HG02981 (cell line): ENCODE measurements at regions not wholly inside any gene's neighbourhood (a gene's known extent, or its start where the extent isn't known, plus 50 kb on each side); places are given as distances from the start of the nearest gene placed in this dataset.
"Not testable (repeated sequence)": the region's sequence is repeated elsewhere in the genome, so short reads cannot be mapped to it uniquely, and the experiment has no call there.

Source experiments
- ATAC-seq: cut with Tn5 transposase; IDR thresholded peaks from one replicate; pipeline ENCODE4 v1.9.1; 2021; ENCODE audit warnings: mild to moderate bottlenecking, moderate library complexity; ENCODE audit not compliant: unreplicated experiment

DNA sequence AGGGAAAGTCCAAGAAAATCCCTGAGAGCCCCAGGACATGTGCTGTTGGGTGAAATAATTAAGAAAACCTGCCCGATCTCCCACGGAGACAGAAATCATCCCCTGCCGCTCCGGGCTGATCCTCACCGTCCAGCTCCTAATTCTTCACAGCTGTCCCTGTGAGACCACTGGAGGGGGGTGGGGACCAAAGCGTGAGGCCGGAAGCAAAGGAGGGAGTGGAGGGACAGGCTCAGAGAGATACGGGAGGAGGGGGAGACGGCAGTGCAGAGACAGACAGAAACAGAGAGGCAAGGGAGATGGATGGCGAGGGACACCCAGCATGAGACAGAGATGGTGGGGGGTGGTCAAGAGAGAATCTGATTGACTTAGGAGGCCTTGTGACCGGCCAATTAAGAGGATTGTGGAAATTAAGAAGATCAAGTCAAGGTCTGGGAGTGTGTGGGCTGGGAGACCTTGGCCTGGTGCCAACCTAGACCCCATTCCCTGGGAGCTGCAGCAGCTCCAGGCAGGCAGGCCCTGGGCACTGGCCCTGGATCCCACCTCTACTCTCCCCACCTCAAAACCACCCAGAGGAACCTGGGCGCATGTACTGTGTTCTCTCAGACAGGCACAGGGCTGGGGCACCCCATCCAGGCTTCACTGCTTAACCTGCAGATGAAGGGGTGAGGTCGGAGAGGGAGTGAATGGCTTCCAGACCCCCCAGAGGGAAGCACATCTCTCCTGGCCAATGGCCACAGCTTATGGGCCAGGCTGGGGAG lies 113.2 kb upstream of the ALDH1A3 start:
- no peak for ATAC-seq

DNA sequence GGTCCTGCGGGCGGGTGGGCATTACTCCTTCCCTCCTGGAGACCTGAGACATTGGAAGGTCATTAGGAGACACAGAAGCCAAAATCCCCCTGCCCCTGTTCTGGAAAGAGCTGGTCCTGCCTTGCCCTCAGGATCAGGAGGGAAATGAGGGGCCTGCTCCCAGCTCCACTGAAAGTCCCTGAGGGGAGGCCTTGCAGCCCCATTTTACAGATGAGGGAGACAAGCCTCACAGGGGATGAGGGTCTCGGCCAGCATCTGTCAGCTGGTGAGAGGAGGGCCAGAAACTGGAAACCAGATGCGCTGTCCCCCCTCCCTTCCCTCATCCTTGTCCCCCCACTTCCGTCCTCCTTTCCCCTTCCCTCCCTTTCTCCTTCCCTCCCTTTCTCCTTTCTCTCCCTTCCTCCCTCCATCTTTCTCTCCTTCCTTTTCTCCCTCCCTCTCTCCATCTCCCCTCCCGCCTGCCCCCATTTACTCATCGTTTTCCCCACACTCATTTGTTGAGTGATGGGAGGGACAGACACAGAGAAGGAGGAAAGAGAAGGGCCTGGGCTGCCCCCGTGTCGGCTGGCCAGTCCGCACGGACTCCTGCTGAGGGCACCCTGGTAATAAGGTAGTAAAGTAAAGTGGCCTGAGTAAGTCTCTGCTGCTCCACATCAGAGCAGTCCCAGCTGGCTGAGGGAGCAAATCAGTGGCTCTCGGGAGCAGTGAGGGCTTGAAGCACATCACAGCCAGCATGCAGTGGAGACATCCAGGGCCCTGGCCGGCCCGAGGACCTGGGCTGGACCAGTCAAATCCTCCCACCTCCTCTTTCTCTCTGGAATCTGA lies 112.4 kb upstream of the ALDH1A3 start:
- no peak for ATAC-seq

DNA sequence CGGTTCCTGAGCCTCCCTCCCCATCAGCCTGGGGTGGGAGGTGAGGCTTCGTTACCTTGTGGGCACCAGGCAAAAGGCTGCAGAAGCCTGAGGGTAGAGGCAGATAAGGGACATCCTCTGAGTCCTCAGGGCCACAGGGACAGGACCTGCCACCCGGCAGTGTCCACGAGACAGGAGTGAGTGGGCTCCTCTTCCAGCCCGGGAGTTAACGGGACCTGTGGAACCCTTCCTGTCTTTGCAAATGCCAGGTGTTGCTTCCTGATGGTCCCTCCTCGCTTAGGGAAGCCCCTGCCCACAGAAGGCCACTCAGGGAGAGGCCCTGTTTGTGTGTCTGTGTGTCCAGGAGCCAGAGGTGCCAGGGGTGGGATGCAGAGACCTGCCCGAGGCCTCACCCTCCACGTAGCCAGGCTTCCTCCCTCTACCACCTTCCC lies 111.1 kb upstream of the ALDH1A3 start:
- no peak for ATAC-seq

DNA sequence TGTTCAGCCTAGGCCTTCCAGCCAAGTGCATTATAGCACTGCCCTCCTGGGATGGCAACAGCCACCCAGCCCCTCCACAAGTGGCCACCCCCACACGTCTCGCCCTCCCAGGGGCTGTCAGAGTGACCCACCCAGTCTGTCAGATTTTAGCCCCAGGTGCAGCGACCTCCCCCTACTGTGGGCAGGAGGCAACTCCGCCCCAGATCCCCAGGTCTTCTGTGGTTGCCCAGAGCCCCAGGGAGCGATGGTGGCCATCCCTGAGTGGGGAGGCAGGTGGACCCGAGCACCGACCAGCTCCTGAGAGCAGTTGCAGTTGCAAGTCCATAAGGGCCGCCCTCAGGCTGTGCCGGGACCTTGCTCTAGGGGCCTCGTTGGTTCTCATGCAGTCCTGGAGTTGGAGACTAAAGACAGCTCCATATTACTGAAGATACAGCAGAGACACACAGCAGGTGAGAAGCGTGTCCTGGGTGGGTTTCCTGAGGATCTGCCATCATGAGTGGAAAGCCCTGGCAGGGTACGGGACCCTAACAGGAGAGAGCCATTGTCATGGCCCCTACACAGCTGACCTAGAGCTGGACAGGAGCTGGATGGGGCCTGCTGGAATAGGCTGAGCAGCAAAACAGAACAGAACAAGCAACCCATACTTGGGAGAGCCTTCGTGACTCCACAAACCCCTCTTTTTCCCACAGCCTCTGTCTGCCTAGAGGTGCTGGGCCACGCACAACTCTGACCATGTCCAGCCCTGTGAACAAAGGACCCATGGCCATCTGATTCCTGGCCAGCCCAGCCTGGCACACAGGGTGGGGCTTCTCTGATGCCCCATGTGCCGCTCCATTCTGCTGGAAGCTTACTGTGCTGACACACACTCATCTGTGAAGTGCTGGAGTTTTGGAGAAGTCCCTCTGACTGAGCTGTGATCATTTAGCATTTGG lies 110.3 kb upstream of the ALDH1A3 start:
- ATAC-seq = no peak

DNA sequence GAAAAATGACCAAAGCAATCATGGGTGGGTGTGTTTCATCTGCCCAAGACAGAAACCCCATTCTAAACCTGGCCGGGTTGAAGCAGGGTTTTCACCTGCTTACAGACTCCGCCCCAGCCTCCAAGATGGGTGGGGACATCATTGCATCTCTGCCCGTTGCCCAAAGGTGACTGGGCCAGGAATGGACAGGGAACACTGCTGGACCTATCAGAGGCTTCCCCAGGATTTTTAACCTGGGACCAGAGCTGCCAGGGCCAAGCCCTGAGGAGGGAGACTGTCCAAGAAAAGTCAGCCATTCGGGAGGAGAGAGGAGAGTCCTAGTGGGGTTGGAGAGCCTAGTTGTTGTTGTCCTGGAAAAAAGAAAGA lies 109.7 kb upstream of the ALDH1A3 start:
- no peak for ATAC-seq

DNA sequence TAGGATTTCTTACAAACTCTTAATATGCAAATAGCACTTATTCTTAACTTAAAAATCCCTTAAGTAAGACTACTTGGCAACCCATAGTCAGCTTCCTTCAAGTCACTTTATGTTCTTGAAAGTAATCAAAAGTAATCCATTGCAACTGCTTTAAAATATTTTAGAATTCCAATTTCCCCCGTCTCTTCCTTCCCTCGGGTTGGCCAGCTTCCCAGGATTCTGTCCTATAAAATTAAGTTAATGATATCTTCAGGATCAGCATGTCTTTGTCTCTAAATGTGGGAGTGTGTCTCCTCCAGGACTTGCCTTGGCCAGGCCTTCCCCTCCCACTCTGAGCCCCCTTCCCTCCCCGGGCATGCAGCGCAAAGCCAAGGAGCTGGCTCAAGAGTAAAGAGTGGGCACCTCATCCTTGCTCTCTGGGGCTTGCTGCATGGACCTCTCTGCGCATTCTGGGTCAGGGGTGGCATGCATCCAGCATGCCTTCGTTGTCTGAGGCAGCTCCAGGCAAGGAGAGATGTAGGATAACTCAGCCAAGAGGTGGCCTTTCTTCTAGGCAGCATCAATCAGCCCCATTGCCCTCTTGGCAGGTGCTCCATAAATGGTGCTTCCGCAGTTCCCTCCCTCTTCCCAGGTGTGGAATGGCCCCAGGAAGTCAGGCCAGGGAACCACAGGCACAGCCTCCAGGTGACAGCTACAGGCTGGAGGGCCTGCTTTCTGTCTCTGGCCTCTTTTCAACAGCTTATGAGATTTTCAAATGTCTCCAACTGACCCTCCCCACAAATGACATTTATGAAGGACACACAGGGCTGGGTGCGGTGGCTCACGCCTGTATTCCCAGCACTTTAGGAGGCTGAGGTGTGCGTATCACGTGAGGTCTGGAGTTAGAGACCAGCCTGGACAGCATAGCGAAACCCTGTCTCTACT lies 108.7 kb upstream of the ALDH1A3 start:
- ATAC-seq = no peak

DNA sequence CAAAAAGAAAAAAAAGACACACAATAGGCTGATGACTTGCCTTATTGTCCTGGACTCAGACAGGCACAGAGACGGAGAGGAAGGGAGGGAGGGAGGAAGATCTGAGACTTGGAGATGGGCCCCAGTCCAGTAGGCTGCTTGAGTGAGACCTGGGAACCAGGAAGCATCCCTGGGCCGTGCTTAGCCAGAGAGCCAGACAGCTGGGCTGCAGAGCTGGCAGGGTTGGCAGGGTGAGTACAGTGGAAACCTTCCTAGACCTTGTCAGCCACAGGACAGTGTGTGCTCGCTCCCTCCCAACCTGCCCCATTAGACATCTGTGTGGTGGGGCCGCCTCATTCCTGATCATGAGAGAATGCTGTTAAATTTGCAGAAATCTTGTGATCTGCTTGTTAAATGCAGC lies 107.9 kb upstream of the ALDH1A3 start:
- no peak for ATAC-seq

DNA sequence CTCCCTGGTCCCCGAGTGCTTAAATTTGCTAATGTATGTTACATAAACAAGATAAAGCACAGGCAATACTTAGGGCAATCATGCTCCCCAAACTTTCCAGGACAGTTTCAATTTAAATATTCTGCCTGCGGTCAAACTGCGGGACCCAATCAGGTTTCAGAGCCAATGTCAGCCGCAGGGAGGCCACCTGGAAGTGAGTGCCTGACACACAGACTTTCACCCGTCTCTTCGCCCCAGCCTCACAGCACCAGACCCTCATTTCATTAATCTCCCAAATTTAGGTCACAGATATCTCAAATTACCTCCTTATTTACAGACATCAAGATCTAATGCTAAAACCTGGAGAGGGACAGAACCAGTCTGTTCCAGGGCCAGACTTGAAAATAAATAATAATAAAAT lies 107.2 kb upstream of the ALDH1A3 start:
- ATAC-seq = no peak

DNA sequence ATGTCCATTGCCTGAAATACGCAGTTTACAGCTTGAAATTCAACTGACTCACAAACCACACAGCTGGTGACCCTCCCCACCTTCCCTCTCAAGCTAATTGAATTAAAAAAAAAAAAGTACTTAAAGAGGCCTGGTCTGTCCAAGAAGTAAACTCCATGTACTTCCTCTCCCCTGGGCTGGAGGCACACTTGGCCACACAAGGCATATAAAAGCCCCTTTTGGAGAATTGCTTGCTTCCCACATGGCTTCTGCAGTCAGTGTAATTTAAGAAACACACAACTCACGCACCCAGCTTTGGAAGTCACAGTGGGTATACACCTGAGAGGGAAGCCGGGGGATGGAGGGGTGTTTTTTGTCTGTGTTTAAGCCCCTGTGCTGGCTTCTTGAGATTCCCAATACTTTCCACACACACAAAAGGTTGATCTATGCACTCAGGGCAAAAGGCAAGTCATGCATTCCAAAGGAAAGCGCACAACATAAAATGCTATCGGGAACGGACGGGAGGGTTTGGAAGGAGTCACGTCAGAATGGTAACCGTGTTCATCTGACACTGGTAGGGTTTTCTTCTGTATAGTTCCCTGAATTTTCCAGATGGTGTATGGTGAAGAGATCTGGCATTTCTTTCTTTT lies 106.6 kb upstream of the ALDH1A3 start:
- ATAC-seq = no peak

DNA sequence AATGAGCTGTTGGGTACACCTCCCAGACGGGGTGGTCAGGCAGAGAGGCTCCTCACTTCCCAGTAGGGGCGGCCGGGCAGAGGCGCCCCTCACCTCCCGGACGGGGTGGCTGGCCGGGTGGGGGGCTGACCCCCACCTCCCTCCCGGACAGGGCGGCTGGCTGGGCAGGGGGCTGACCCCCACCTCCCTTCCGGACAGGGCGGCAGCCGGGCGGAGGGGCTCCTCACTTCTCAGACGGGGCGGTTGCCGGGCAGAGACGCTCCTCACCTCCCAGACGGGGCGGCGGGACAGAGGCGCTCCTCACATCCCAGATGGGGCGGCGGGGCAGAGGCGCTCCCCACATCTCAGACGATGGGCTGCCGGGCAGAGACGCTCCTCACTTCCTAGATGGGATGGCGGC lies 105.6 kb upstream of the ALDH1A3 start:
- ATAC-seq = not testable (repeated sequence)

DNA sequence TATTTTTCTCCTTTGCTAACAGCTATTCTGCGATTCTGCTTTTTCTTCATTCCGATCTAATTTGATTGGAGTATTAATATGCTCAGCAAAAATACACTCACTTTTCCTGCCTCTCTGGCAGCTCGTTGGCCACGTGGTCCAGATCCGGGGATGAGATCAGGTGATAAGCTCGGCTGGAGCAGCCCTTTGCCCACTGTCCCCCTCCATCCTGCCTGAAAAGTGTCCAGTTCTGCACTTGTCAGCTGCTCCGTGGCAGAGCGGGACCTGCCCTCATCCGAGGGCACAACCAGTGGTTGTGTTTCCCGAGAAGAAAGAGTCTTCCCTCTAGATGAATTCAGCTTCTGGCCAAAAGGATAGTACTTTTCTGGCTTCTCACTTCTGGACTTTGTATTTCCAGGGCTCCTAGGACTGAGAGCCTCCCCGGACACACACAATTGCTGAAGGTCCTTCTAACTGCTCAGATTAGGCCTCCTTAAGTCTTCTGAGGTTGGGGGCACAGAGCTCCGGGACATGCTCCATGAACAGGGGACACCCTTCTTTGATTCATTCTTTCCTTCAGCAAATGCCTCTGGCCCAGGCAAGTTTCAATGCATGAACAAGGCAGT lies 103.9 kb upstream of the ALDH1A3 start:
- ATAC-seq = no peak

DNA sequence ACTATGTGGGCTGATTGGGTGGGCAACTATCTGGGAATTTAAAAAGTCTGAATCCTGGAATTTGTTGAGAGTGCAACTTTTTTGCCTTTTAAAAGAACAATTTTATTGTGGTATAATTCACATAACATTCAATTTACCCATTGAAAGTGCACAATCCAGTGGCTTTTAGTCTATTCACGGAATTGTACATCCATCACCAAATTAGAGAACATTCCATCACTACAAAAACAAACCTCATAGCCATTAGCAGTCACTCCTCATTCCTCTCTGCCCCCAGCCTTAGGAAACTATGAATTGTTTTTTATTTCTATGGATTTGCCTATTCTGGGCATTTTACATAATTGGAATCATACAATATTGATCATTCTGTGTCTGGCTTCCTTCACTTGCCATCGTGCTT lies 101.8 kb upstream of the ALDH1A3 start:
- no peak for ATAC-seq

DNA sequence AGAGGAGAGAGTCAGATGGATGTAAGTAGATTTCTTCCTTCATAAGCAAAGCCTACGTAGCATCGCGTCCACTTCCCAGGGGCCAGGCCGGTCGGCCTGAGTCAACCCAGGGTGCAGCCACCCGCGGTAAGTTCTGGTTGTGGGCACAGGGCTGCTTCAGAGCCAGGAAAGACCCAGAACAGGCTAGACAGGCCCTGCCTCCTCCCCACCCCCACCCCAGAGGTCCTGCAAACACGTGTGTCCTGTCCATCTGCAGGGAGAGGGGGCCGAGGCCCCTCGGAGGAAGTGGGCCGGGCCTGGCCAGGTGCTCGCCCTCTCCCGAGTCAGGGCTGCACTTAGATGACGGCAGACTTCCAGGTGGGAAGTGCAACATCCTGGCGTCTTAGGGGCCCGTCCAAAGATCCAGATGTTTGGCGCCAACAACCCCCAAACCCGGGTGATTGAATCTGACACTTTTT lies 100.8 kb upstream of the ALDH1A3 start:
- ATAC-seq = no peak

DNA sequence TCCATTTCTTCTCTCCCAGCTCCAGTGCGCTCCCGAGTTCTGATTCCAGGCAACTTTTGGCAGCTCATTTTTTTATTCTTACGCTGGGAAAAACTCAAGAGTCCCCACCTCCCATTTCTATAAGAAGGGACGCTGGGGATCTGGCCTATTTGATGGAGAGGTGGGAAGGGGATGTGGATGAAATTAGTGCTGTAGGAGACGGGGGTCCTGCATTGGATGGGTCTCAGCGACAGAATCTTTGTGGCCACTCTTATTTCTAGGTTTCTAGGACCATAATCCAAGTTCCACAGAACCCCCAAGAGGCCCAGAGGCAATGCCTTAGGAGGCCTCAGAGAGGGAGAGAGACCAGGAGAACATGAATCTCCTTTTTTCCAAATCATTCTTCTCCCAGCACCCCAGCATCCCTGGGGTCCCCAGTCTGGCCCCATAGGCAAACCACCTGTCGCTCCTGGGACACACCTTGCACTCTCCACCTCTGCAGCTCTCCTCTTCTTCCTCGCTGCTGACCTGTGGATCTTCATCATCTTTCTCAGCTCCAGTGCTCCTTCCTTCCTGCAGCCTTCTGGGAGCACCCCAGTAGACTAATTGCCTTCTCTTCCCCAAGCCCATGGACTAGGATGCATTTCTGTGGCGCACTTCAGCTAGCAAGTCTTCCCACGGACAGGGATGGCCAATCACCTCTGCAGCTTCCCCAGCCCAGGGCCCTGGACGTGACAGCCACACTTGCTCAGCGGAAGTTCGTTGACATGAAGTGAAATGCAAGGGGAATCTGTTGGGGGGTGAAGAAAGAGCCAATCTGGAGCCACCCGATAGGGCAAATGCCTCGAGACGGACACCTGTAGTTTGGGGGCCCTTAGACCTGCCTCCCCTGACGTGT lies 100.1 kb upstream of the ALDH1A3 start:
- no peak for ATAC-seq

DNA sequence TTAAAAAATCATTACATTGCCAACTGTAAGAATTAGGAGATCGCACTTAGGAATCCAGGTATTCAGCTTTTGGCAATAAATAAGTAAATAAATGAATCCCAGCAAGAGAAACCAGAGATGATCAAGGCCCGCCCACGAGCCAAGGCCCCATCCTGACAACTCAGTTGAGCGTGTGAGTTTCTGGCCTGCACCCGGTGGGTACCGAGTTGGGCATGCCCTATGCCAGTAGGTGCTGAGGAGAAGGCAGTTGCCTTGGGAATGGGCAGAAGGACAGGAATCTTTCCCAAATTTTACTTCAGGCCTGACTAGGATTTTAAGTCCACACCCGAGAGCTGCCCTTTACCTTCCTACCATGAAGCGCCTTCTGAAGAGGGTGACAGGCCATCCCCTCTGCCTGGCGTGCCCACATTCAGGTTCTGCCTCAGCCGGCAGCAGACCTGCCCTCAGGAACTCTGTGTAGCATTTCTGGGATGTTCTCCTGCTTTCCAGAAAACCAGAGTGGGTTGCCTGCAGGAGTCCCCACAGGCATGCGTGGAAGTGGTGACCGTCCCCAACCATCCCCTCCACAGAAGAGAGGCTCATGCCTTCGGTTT lies 99.3 kb upstream of the ALDH1A3 start:
- no peak for ATAC-seq

DNA sequence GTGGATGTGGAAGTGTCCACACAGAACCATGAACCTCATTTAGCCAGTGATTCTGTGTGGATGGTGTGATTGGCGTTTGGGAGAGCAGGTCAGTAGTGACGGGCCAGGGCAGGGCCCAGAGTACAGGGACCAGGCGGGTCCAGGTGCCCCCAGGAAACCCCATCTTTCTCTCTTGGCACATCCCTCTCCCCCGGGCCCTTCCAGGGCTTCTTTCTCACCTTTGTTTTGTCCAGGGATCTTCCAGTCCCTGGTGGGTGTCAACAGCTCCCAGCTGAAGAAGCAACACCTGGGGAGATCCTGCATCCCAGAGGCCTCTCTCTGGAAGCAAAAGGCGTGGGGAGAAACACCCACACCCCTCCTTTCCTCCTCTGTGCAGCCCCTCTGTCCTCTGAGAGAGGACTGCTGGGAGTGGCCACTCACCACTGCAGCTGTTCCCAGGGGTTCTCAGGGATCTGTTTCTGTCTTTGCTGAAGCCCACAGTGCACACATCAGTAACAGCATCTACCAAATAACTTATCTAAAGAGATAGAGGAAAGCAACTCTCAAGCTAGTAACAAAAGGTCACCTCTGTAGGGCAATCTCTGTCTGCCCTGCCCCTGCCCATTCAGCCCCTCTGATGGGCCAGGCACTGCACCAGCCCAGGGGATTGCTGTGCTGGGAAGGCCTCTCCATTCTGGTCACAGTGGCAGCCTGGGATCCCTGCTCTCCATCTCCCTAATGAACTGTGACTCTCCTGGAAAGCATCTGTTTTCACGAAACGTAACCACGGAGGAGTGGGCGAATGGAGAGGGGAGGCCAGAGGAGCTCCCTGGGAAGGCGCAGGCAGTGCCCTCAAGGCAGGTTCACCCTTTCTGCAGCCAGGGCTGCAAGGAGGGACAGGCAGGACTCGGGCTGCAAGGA lies 98.3 kb upstream of the ALDH1A3 start:
- ATAC-seq = no peak

DNA sequence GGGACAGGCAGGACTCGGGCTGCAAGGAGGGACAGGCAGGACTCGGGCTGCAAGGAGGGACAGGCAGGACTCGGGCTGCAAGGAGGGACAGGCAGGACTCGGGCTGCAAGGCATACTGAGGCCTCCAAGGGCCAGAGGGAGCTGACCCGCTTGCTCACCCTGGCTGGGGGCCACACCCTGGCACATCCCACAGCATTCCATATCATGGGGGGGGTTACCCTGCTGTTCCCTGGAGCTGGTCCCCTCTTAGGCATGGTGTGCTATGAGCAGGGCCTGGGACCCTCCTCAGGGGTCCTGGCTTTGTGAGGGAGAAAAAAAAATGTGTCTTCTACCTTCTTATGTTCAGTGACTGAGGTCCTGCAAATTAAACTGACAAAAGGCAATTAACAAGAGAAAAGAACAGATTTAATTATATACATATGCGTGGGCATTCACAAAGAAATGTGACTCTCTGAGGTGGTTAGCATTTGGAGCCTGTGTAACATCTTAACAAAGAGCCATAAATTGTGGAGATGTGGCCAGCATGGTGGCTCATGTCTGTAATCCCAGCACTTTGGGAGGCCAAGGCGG lies 97.6 kb upstream of the ALDH1A3 start:
- ATAC-seq = no peak
